Keratinocyte (primary cell): ENCODE measurements at regions not wholly inside any gene's neighbourhood (a gene's known extent, or its start where the extent isn't known, plus 50 kb on each side); places are given as distances from the start of the nearest gene placed in this dataset.

ENCODE experiments used
- DNase-seq: peaks from one replicate; pipeline ENCODE4 v3.0.0-alpha.2; 2011; ENCODE audit warnings: low read depth, missing footprints, low spot score
- FAIRE-seq: peaks from 2 replicates; lab custom pipeline; 2011; peaks lifted over from hg19 to GRCh38; lab: Jason Lieb, UNC
- H2AFZ ChIP-seq: 2 replicates; pipeline ENCODE4 v1.6.0; 2012; ENCODE audit warnings: low read length, control low read depth, inconsistent platforms; ENCODE audit not compliant: control insufficient read depth
- H3K27ac ChIP-seq: 2 replicates; pipeline ENCODE4 v1.5.1; 2011; ENCODE audit warnings: low read length; ENCODE audit not compliant: control insufficient read depth, insufficient read depth
- H3K27me3 ChIP-seq: 3 replicates; pipeline ENCODE4 v1.6.0; 2011; ENCODE audit warnings: low read length; ENCODE audit not compliant: control insufficient read depth, insufficient read depth; ENCODE audit errors: extremely low read depth
- H3K36me3 ChIP-seq, 2 experiments: 2 replicates in 1 of 2; 3 replicates in 1 of 2; pipeline ENCODE4 v1.5.1; 2011; ENCODE audit warnings: low read length in 2 of 2, mild to moderate bottlenecking in 1 of 2; ENCODE audit not compliant: control insufficient read depth in 2 of 2, insufficient read depth in 2 of 2; ENCODE audit errors: extremely low read depth in 1 of 2
- H3K4me1 ChIP-seq: 3 replicates; pipeline ENCODE4 v1.5.1; 2011; ENCODE audit warnings: low read length; ENCODE audit not compliant: control insufficient read depth, insufficient read depth; ENCODE audit errors: extremely low read depth
- H3K4me2 ChIP-seq: 3 replicates; pipeline ENCODE4 v1.6.0; 2011; ENCODE audit warnings: low read depth, low read length; ENCODE audit not compliant: control insufficient read depth, insufficient read depth; ENCODE audit errors: extremely low read depth
- H3K4me3 ChIP-seq, 3 experiments: fragments of 200-600 bp in 1 of 3; sonication (generic) in 1 of 3; 2 replicates in 2 of 3; 3 replicates in 1 of 3; pipeline ENCODE4 v1.5.1; 2011 to 2016; ENCODE audit warnings: low read length in 3 of 3, mild to moderate bottlenecking in 3 of 3, control low read depth in 2 of 3, inconsistent platforms in 1 of 3, low read depth in 1 of 3, mixed read lengths in 1 of 3, mixed run types in 1 of 3, moderate library complexity in 1 of 3; ENCODE audit not compliant: control insufficient read depth in 2 of 3, insufficient read depth in 2 of 3; ENCODE audit errors: extremely low read depth in 1 of 3
- H3K79me2 ChIP-seq: 2 replicates; pipeline ENCODE4 v1.6.0; 2012; ENCODE audit warnings: low read length; ENCODE audit not compliant: control insufficient read depth, insufficient read depth
- H3K9ac ChIP-seq: 3 replicates; pipeline ENCODE4 v1.6.0; 2011; ENCODE audit warnings: low read length; ENCODE audit not compliant: control insufficient read depth, insufficient read depth; ENCODE audit errors: extremely low read depth
- H3K9me1 ChIP-seq: 3 replicates; pipeline ENCODE4 v1.6.0; 2011; ENCODE audit warnings: low read length; ENCODE audit not compliant: control insufficient read depth, insufficient read depth; ENCODE audit errors: extremely low read depth
- H3K9me3 ChIP-seq: 2 replicates; pipeline ENCODE4 v1.5.1; 2012; ENCODE audit warnings: low read depth, low read length; ENCODE audit not compliant: control insufficient read depth
- H4K20me1 ChIP-seq: 3 replicates; pipeline ENCODE4 v1.6.0; 2011; ENCODE audit warnings: low read length; ENCODE audit not compliant: control insufficient read depth, insufficient read depth; ENCODE audit errors: extremely low read depth
- CTCF ChIP-seq, 3 experiments: IDR thresholded peaks in 1 of 3; conservative IDR thresholded peaks in 1 of 3; optimal IDR thresholded peaks in 1 of 3; 2 replicates in 2 of 3; 3 replicates in 1 of 3; pipeline versions ENCODE3 to v1.5.1; 2011; ENCODE audit warnings: low read length in 3 of 3, mild to moderate bottlenecking in 3 of 3, moderate library complexity in 2 of 3, control low read depth in 1 of 3, inconsistent platforms in 1 of 3; ENCODE audit not compliant: insufficient read depth in 2 of 3; ENCODE audit errors: extremely low read depth in 1 of 3
- EZH2 ChIP-seq: IDR thresholded peaks from one replicate; pipeline ENCODE4 v1.6.1; 2012; ENCODE audit warnings: inconsistent platforms, mild to moderate bottlenecking, low read length, moderate library complexity
- dilution Hi-C: fragments of 300-500 bp; cut with MboI; formaldehyde crosslinking; loops from one replicate; pipeline ENCODE4 v1.7.0; 2020; ENCODE audit warnings: low sequenced_read_pairs; ENCODE audit not compliant: extremely low pct_ligation_motif_present

DNA sequence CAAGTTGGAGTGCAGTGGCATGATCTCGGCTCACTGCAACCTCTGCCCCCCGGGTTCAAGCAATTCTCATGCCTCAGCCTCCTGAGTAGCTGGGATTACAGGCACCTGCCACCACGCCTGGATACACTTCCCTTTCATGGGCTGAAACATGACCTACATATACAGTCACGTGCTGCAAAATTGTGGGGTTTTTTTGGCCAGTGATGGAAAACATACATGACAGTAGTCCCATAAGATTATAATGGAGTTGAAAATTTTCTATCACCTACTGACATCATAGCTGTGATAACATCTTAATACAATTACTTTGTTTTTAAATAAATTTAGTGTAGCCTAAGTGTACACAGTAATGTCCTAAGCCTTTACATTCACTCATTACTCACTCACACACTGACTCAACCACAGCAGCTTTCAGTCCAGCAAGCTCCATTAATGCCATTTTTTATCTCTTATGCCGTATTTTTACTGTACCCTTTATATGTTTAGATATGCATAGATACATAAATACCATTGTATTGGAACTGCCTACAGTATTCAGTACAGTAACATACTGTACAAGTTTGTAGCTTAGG is 79.9 kb upstream of the TMEM196 start:
- TF ChIP-seq EZH2, result no peak
- TF ChIP-seq CTCF (optimal IDR thresholded peaks at IDR 0.05 in 1 of 3, IDR thresholded peaks at IDR 0.05 in 1 of 3, conservative IDR thresholded peaks at IDR 0.05 in 1 of 3; ENCODE audit: extremely low read depth in 1 of 3, insufficient read depth in 2 of 3, low read length in 3 of 3), result no peak
- Histone ChIP-seq H3K27me3 (no peaks in the 10 kb centered on the region), H2AFZ (no peak overlapping the region), H3K9me1 (no peaks in the 10 kb centered on the region), H3K9ac (no peak overlapping the region), H3K79me2 (no peaks in the 10 kb centered on the region), H3K27ac (no peak overlapping the region), H3K9me3 (no peaks in the 10 kb centered on the region), H4K20me1 (no peaks in the 10 kb centered on the region), H3K36me3 (no peaks in the 10 kb centered on the region), H3K4me2 (no peak overlapping the region), H3K4me3 (no peak overlapping the region), H3K4me1 (no peaks in the 10 kb centered on the region)
- no peak for FAIRE-seq
- no peak for DNase-seq
- dilution Hi-C loops, result no loop called here

DNA sequence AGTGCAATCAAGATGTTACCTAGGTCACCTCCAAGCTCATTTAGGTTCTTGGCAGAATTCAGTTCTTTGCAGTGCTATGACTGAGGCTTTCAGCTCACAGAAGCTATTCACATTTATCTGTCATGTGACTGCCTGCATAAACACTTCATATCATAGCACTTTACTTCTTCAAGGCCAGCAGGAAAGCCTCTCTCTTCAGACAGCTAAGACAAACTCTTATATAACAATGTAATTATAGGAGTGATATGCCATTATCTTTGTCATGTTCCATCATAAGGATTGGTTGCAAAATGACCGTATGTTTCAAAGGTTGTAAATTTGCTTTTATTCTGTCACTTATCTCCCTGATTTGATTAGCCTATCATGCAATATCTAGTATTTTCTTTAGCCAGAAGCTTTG is 78.8 kb upstream of the TMEM196 start:
- no peaks in the 10 kb centered on the region for H3K4me1 ChIP-seq
- FAIRE-seq (no peak), DNase-seq (no peak)
- no peaks in the 10 kb centered on the region for H3K9me1 ChIP-seq
- no peak overlapping the region for H2AFZ ChIP-seq
- H4K20me1 ChIP-seq, result no peaks in the 10 kb centered on the region
- dilution Hi-C loops, result no loop called here
- H3K79me2 ChIP-seq, result no peaks in the 10 kb centered on the region
- H3K36me3 ChIP-seq, result no peaks in the 10 kb centered on the region
- no peaks in the 10 kb centered on the region for H3K9me3 ChIP-seq
- no peak overlapping the region for H3K4me3 ChIP-seq
- no peak overlapping the region for H3K9ac ChIP-seq
- no peak overlapping the region for H3K4me2 ChIP-seq
- TF ChIP-seq EZH2 (no peak), CTCF (optimal IDR thresholded peaks at IDR 0.05 in 1 of 3, IDR thresholded peaks at IDR 0.05 in 1 of 3, conservative IDR thresholded peaks at IDR 0.05 in 1 of 3; ENCODE audit: extremely low read depth in 1 of 3, insufficient read depth in 2 of 3, low read length in 3 of 3) (no peak)
- H3K27ac ChIP-seq, result no peak overlapping the region
- H3K27me3 ChIP-seq, result no peaks in the 10 kb centered on the region
